Stomach (tissue), 8 donors: ENCODE measurements at regions not wholly inside any gene's neighbourhood (a gene's known extent, or its start where the extent isn't known, plus 50 kb on each side); places are given as distances from the start of the nearest gene placed in this dataset.

Experiments
- DNase-seq, 2 donors: peaks; one replicate each; pipeline versions ENCODE4 v3.0.0 to v3.0.0-alpha.2; 2013 to 2019
- H3K27ac ChIP-seq, 5 donors: fragments of 200-600 bp in 4 of 5; sonication (generic) in 4 of 5; one replicate each; pipeline ENCODE4 v1.5.1; 2013 to 2019; ENCODE audit warnings: mild to moderate bottlenecking in 1 of 5, moderate library complexity in 1 of 5
- H3K27me3 ChIP-seq, 3 donors: fragments of 200-600 bp; sonication (generic); one replicate each; pipeline ENCODE4 v1.5.1; 2017 to 2019; ENCODE audit warnings: mixed run types in 1 of 3
- H3K36me3 ChIP-seq, 4 donors: fragments of 200-600 bp; sonication (generic); 1 replicate in 3 of 4; 2 replicates in 1 of 4; pipeline ENCODE4 v1.5.1; 2016 to 2019
- H3K4me1 ChIP-seq, 4 donors: fragments of 200-600 bp; sonication (generic); one replicate each; pipeline ENCODE4 v1.5.1; 2016 to 2019
- H3K4me3 ChIP-seq, 4 donors: fragments of 200-600 bp; sonication (generic) in 3 of 4; one replicate each; pipeline ENCODE4 v1.5.1; 2016 to 2019; ENCODE audit warnings: mild to moderate bottlenecking in 1 of 4
- H3K9me3 ChIP-seq, 4 donors: fragments of 200-600 bp; sonication (generic); one replicate each; pipeline ENCODE4 v1.5.1; 2016 to 2019
- CTCF ChIP-seq, 7 experiments: fragments of 450-650 bp in 4 of 7; fragments of 200-600 bp in 3 of 7; sonication (generic) in 3 of 7; IDR thresholded peaks; one replicate each; pipeline ENCODE4 v1.5.1; 2016 to 2019; ENCODE audit warnings: antibody characterized with exemption in 7 of 7, control low read depth in 2 of 7, mild to moderate bottlenecking in 1 of 7
- EP300 ChIP-seq: sonication (generic); formaldehyde crosslinking; IDR thresholded peaks from one replicate; pipeline ENCODE4 v1.6.1; 2017; ENCODE audit warnings: antibody characterized with exemption
- POLR2A ChIP-seq, 4 donors: fragments of 450-650 bp; IDR thresholded peaks; one replicate each; pipeline ENCODE4 v1.6.1; 2016; ENCODE audit warnings: antibody characterized with exemption in 4 of 4, control low read depth in 2 of 4, mild to moderate bottlenecking in 1 of 4, moderate library complexity in 1 of 4
- POLR2AphosphoS5 ChIP-seq, 3 donors: sonication (generic); formaldehyde crosslinking; IDR thresholded peaks; one replicate each; pipeline ENCODE4 v1.6.1; 2016; ENCODE audit warnings: antibody characterized with exemption in 3 of 3
- WGBS, 5 donors: extraction: QIAGEN DNeasy Blood & Tissue Kit in 3 of 5; methylation state at CpG; one replicate each; pipeline versions ENCODE4 v1.1.5 to v1.1.7; 2013 to 2018; 5-methylcytosine and 5-hydroxymethylcytosine counted together
- intact Hi-C: fragments of 100-400 bp; cut with DNase I; formaldehyde crosslinking; loops from one replicate; pipeline ENCODE4 v1.15.1; 2023; ENCODE audit warnings: low total_unique reads
- donor health status: healthy with polysubstance abuse.
- donor health status: Bipolar disorder and iron deficiency.
- donor health status: healthy.

GRCh38 chr12:60071759-60072191 lies 475.9 kb downstream of the SLC16A7 start:
- Histone ChIP-seq H3K4me3 (no peak overlapping the region), H3K27ac (no peak overlapping the region), H3K27me3 (no peaks in the 10 kb centered on the region), H3K9me3 (peaks cover 0 to 4% (median 0%) of the 10 kb centered on the region in 4 donors), H3K36me3 (no peaks in the 10 kb centered on the region), H3K4me1 (no peaks in the 10 kb centered on the region)
- TF ChIP-seq POLR2A (IDR thresholded peaks at IDR 0.05) = no peak
- no peak for TF ChIP-seq POLR2AphosphoS5 (IDR thresholded peaks at IDR 0.05)
- no peak for TF ChIP-seq EP300
- no peak for TF ChIP-seq CTCF (IDR thresholded peaks at IDR 0.05)
- no peak for DNase-seq
- WGBS, 5 donors = 58 to 71% (median 67%) methylated on average over 2 of the region's 2 CpGs
- intact Hi-C loops = no loop called here

GRCh38 chr12:60072911-60073310 lies 477.1 kb downstream of the SLC16A7 start:
- no peaks in the 10 kb centered on the region for H3K36me3 ChIP-seq
- intact Hi-C loops = no loop called here
- peaks cover 0 to 4% (median 0%) of the 10 kb centered on the region in 4 donors for H3K9me3 ChIP-seq
- TF ChIP-seq EP300 (no peak), POLR2A (IDR thresholded peaks at IDR 0.05) (no peak), CTCF (IDR thresholded peaks at IDR 0.05) (no peak), POLR2AphosphoS5 (IDR thresholded peaks at IDR 0.05) (no peak)
- no peak overlapping the region for H3K27ac ChIP-seq
- no peak for DNase-seq
- H3K4me1 ChIP-seq = no peaks in the 10 kb centered on the region
- no peaks in the 10 kb centered on the region for H3K27me3 ChIP-seq
- no peak overlapping the region for H3K4me3 ChIP-seq

GRCh38 chr12:60075091-60075490 lies 479.3 kb downstream of the SLC16A7 start:
- TF ChIP-seq CTCF (IDR thresholded peaks at IDR 0.05) = no peak
- H3K4me3 ChIP-seq = no peak overlapping the region
- H3K27me3 ChIP-seq = no peaks in the 10 kb centered on the region
- intact Hi-C loops = no loop called here
- H3K9me3 ChIP-seq = no peaks in the 10 kb centered on the region
- no peak overlapping the region for H3K27ac ChIP-seq
- DNase-seq = peak in 1 of 2 donors; percentile 5
- WGBS, 5 donors = 83 to 95% (median 86%) methylated on average over 2 of the region's 2 CpGs
- no peaks in the 10 kb centered on the region for H3K4me1 ChIP-seq
- H3K36me3 ChIP-seq = no peaks in the 10 kb centered on the region

- Histone ChIP-seq H3K4me1 (no peaks in the 10 kb centered on the region), H3K9me3 (peaks cover 0 to under 1% (median 0%) of the 10 kb centered on the region in 4 donors), H3K27me3 (no peaks in the 10 kb centered on the region), H3K4me3 (no peak overlapping the region), H3K36me3 (no peaks in the 10 kb centered on the region), H3K27ac (no peak overlapping the region)
- TF ChIP-seq POLR2AphosphoS5 (IDR thresholded peaks at IDR 0.05) (no peak), CTCF (IDR thresholded peaks at IDR 0.05) (no peak), EP300 (no peak), POLR2A (IDR thresholded peaks at IDR 0.05) (no peak)
- WGBS, 5 donors = 72 to 86% (median 77%) methylated on average over 3 of the region's 3 CpGs
- no peak for DNase-seq
- intact Hi-C loops = no loop called here
Measured at GRCh38 chr12:60078026-60078425, 482.2 kb downstream of the SLC16A7 start.

- peaks cover 0 to 3% (median 0%) of the 10 kb centered on the region in 4 donors for H3K9me3 ChIP-seq
- intact Hi-C loops = no loop called here
- H3K36me3 ChIP-seq = no peaks in the 10 kb centered on the region
- no peaks in the 10 kb centered on the region for H3K27me3 ChIP-seq
- DNase-seq = no peak
- H3K4me1 ChIP-seq = no peaks in the 10 kb centered on the region
- no peak overlapping the region for H3K27ac ChIP-seq
- H3K4me3 ChIP-seq = no peak overlapping the region
- TF ChIP-seq POLR2A (IDR thresholded peaks at IDR 0.05) (no peak), POLR2AphosphoS5 (IDR thresholded peaks at IDR 0.05) (no peak), CTCF (IDR thresholded peaks at IDR 0.05) (no peak), EP300 (no peak)
Measured at GRCh38 chr12:60093428-60093827, 497.6 kb downstream of the SLC16A7 start.
